Astrocyte (in vitro differentiated cells and primary cell): ENCODE measurements at regions not wholly inside any gene's neighbourhood (a gene's known extent, or its start where the extent isn't known, plus 50 kb on each side); places are given as distances from the start of the nearest gene placed in this dataset.
"Not testable (repeated sequence)": the region's sequence is repeated elsewhere in the genome, so short reads cannot be mapped to it uniquely, and the experiment has no call there.

Experiments
- CTCF ChIP-seq: IDR thresholded peaks from 2 replicates; pipeline ENCODE4 v1.5.1; 2011; ENCODE audit warnings: low read depth, mild to moderate bottlenecking, inconsistent platforms, low read length, moderate library complexity; ENCODE audit not compliant: insufficient read depth
- EZH2 ChIP-seq: IDR thresholded peaks from 2 replicates; pipeline ENCODE4 v1.6.1; 2012; ENCODE audit warnings: mild to moderate bottlenecking, low read length, inconsistent platforms; ENCODE audit not compliant: insufficient read depth

GRCh38 chr10:53439075-53439474 is 666.5 kb upstream of the MBL2 start:
- not testable (repeated sequence) for TF ChIP-seq CTCF, EZH2
